Erythroblast (primary cell): ENCODE measurements at regions not wholly inside any gene's neighbourhood (a gene's known extent, or its start where the extent isn't known, plus 50 kb on each side); places are given as distances from the start of the nearest gene placed in this dataset.

ENCODE experiments used
- GATA1 ChIP-seq: IDR thresholded peaks from 2 replicates; pipeline ENCODE4 v1.6.1; 2011; ENCODE audit warnings: low read depth, mild to moderate bottlenecking, control low read depth, low read length, moderate library complexity
- POLR2A ChIP-seq: IDR thresholded peaks from 2 replicates; pipeline ENCODE4 v1.6.1; 2011; ENCODE audit warnings: mild to moderate bottlenecking, low read length

DNA sequence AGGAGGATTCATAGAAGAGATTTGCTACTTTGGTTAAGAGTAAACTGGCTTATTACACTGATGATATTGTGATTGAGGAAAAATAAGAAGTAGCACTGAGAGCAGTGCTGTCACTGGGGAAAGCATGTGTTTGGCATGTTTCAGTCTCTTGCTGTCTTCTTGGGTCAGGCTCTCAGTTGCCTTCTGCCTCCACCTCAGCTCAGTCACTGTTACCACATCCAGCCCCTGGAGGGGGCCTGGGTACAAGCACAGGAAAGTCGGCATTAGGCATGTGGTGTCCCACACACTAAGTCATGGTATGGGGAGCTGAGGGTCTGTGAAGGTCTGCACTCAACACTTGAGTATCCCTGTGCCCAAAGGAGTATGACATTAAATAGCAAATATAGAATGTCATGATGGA, 958.3 kb upstream of the CDH9 start:
- TF ChIP-seq POLR2A (no peak), GATA1 (no peak)
